HCT116 (cell line): ENCODE measurements at regions not wholly inside any gene's neighbourhood (a gene's known extent, or its start where the extent isn't known, plus 50 kb on each side); places are given as distances from the start of the nearest gene placed in this dataset.

Experiments used
- ATAC-seq: fragments of 200-7000 bp; cut with Tn5 transposase; 2 replicates; pipeline ENCODE4 v1.9.1; 2020; ENCODE audit warnings: mild to moderate bottlenecking, moderate library complexity
- BruUV-seq: library from RNA; stranded (reverse); fragments of 400-500 nt; replicated peaks from 2 replicates; lab custom pipeline; 2021; lab: Mats Ljungman, UMichigan
- CTCF ChIA-PET: fragments of 300-600 bp; sonication (Branson Sonifier 250); formaldehyde crosslinking; loops from one replicate; lab custom pipeline; 2021; ENCODE audit warnings: antibody characterized with exemption; lab: Charles Lee
- POLR2A ChIA-PET: fragments of 300-600, 350-600 bp; sonication (Branson Sonifier 250); formaldehyde crosslinking; loops from one replicate; lab custom pipeline; 2021; ENCODE audit warnings: antibody characterized with exemption; lab: Charles Lee
- RAD21 ChIA-PET, 2 experiments: fragments of 300-600 bp; sonication (Branson Sonifier 250); formaldehyde crosslinking; loops; one replicate each; lab custom pipeline; 2023; ENCODE audit warnings: low total read pairs in 2 of 2; ENCODE audit not compliant: uncharacterized antibody in 2 of 2, unreplicated experiment in 2 of 2, low non-redundant PET in 1 of 2; lab: Charles Lee
- DNase-seq: peaks from one replicate; pipeline ENCODE4 v3.0.0-alpha.2; 2010; ENCODE audit warnings: low read depth, low spot score
- H2AFZ ChIP-seq: fragments of 200-600 bp; shearing (Covaris generic), sonication (generic); 2 replicates; pipeline ENCODE4 v1.6.1; 2017; ENCODE audit warnings: low read depth, mixed run types, mixed read lengths, antibody characterized with exemption, low read length; ENCODE audit not compliant: poor library complexity, severe bottlenecking
- H3K27ac ChIP-seq: 2 replicates; pipeline ENCODE4 v1.5.1; 2012; ENCODE audit warnings: low read depth, low read length
- H3K27me3 ChIP-seq: fragments of 200-600 bp; sonication (generic); 2 replicates; pipeline ENCODE4 v1.6.1; 2016; ENCODE audit warnings: mixed run types, low read length, mixed read lengths; ENCODE audit not compliant: insufficient read depth
- H3K36me3 ChIP-seq, 2 experiments: fragments of 200-500 bp in 1 of 2; fragments of 200-600 bp in 1 of 2; sonication (Bioruptor generic) in 1 of 2; sonication (generic) in 1 of 2; 2 replicates each; pipeline versions ENCODE4 v1.5.1 to v1.6.1; 2014 to 2016; ENCODE audit warnings: low read length in 2 of 2, inconsistent platforms in 1 of 2, mixed read lengths in 1 of 2, mixed run types in 1 of 2; ENCODE audit not compliant: insufficient read depth in 2 of 2, control insufficient read depth in 1 of 2
- H3K4me1 ChIP-seq, 2 experiments: fragments of 200-600 bp in 1 of 2; sonication (generic) in 1 of 2; 2 replicates each; pipeline versions ENCODE4 v1.5.1 to v1.6.1; 2012 to 2017; ENCODE audit warnings: low read length in 2 of 2, inconsistent platforms in 1 of 2, mild to moderate bottlenecking in 1 of 2, mixed read lengths in 1 of 2, mixed run types in 1 of 2, moderate library complexity in 1 of 2; ENCODE audit not compliant: insufficient read depth in 2 of 2, control insufficient read depth in 1 of 2
- H3K4me2 ChIP-seq: fragments of 200-600 bp; sonication (generic); 2 replicates; pipeline ENCODE4 v1.6.1; 2017; ENCODE audit warnings: mixed run types, low read length, mixed read lengths
- H3K4me3 ChIP-seq, 2 experiments: fragments of 200-600 bp in 1 of 2; sonication (generic) in 1 of 2; replicated peaks in 1 of 2; 2 replicates each; pipeline ENCODE4 v1.5.1; 2011 to 2016; ENCODE audit warnings: low read length in 2 of 2, control low read depth in 1 of 2, low read depth in 1 of 2, mild to moderate bottlenecking in 1 of 2, mixed read lengths in 1 of 2, mixed run types in 1 of 2
- H3K79me2 ChIP-seq: fragments of 200-600 bp; sonication (generic); 2 replicates; pipeline ENCODE4 v1.6.1; 2017; ENCODE audit warnings: mild to moderate bottlenecking, mixed run types, low read length, moderate library complexity, mixed read lengths; ENCODE audit not compliant: insufficient read depth
- H3K9ac ChIP-seq: fragments of 200-600 bp; sonication (generic); 2 replicates; pipeline ENCODE4 v1.6.1; 2016; ENCODE audit warnings: low read length, mixed read lengths
- H3K9me2 ChIP-seq: fragments of 200-600 bp; sonication (generic), shearing (Covaris generic); 2 replicates; pipeline ENCODE4 v1.6.1; 2017; ENCODE audit warnings: mixed run types, mild to moderate bottlenecking, moderate library complexity; ENCODE audit not compliant: insufficient read depth
- H3K9me3 ChIP-seq, 2 experiments: fragments of 200-500 bp in 1 of 2; fragments of 200-600 bp in 1 of 2; sonication (Bioruptor generic) in 1 of 2; sonication (generic) in 1 of 2; 2 replicates each; pipeline ENCODE4 v1.6.1; 2014 to 2017; ENCODE audit warnings: low read length in 2 of 2, mixed read lengths in 2 of 2, inconsistent platforms in 1 of 2, low read depth in 1 of 2, mild to moderate bottlenecking in 1 of 2, mixed run types in 1 of 2, moderate library complexity in 1 of 2; ENCODE audit not compliant: control insufficient read depth in 1 of 2, insufficient read depth in 1 of 2
- H4K20me1 ChIP-seq: fragments of 200-600 bp; sonication (generic), shearing (Covaris generic); 2 replicates; pipeline ENCODE4 v1.6.1; 2017; ENCODE audit warnings: mixed run types, mild to moderate bottlenecking, moderate library complexity; ENCODE audit not compliant: insufficient read depth
- CBX3 ChIP-seq: IDR thresholded peaks from 2 replicates; pipeline ENCODE4 v1.6.1; 2012; ENCODE audit warnings: low read depth
- CEBPB ChIP-seq: IDR thresholded peaks from 2 replicates; pipeline ENCODE4 v1.6.1; 2012; ENCODE audit warnings: low read depth
- EGR1 ChIP-seq: IDR thresholded peaks from 2 replicates; pipeline ENCODE4 v1.6.1; 2012; ENCODE audit warnings: low read depth
- ELF1 ChIP-seq: IDR thresholded peaks from 2 replicates; pipeline ENCODE4 v1.6.1; 2012; ENCODE audit warnings: low read depth, borderline replicate concordance
- EZH2 ChIP-seq: fragments of 200-600 bp; sonication (generic); IDR thresholded peaks from 2 replicates; pipeline ENCODE4 v1.6.1; 2017; ENCODE audit warnings: antibody characterized with exemption, mixed run types
- FOSL1 ChIP-seq: IDR thresholded peaks from 2 replicates; pipeline ENCODE4 v1.6.1; 2012; ENCODE audit warnings: low read depth
- POLR2A ChIP-seq: IDR thresholded peaks from 2 replicates; pipeline ENCODE4 v1.7.0; 2011; ENCODE audit warnings: borderline replicate concordance; ENCODE audit not compliant: insufficient read depth, insufficient read length; ENCODE audit errors: extremely low read depth
- SIN3A ChIP-seq: IDR thresholded peaks from 2 replicates; pipeline ENCODE4 v1.6.1; 2012; ENCODE audit warnings: low read depth
- SP1 ChIP-seq: IDR thresholded peaks from 2 replicates; pipeline ENCODE4 v1.6.1; 2012; ENCODE audit warnings: low read depth
- YY1 ChIP-seq: IDR thresholded peaks from 2 replicates; pipeline ENCODE4 v1.6.1; 2011; ENCODE audit warnings: low read length, low read depth, moderate library complexity, mild to moderate bottlenecking; ENCODE audit not compliant: insufficient replicate concordance; ENCODE audit errors: extremely low read depth
- ZFX ChIP-seq: fragments of 450-650 bp; IDR thresholded peaks from 2 replicates; pipeline ENCODE4 v1.6.1; 2017
- ZNF274 ChIP-seq: fragments of 200-500 bp; sonication (Bioruptor generic); IDR thresholded peaks from 2 replicates; pipeline ENCODE4 v1.6.1; 2014; ENCODE audit warnings: mild to moderate bottlenecking, low read depth, low read length, inconsistent platforms
- intact Hi-C: fragments of 100-400 bp; cut with micrococcal nuclease; formaldehyde crosslinking; loops from 2 replicates; pipeline ENCODE4 v1.10.0; 2022
- TF ChIP-seq, protein P1 (sequence below): IDR thresholded peaks from 2 replicates; pipeline ENCODE4 v1.6.1; 2012

DNA sequence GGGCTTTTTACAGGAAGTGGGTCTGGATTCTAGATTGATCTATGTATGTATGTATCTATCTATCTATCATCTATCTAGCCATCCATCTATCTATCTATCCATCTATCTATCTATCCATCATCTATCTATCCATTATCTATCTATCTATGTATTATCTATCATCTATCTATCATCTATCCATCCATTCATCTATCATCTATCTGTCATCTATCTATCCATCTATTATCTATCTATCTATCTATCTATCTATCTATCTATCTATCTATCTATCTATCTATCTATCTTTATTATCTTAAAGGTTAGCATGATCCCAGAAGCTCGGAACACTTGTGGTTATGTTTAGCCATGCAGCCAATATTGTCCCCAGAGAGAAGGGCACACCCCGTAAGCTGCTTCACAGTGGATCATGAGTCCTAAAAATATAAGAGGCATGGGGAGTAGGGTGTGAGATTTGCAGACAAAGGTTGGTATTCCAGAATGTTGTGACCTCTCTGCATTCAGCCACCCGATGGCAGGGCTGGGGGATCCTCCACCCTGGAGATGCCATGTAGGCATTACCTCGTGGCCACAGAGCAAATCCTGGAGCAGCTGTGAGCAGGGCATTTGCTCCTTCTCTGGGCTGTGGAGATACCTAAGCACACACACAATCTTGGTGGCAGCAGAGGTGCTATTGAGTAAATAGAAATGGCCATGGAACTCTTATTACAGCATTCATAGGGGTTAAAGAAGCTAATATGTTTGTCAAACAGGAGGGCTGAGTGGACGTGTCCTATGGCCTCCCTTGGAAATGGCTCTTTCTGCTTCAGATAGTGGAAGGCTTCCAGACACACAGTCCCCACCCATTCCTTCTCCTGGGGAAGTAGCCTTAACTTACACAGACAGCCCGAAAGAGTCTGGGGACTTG, 310.0 kb upstream of the TSHZ3 start:
- Histone ChIP-seq H3K4me1 (no peaks in the 10 kb centered on the region), H3K4me3 (no peak overlapping the region), H3K27ac (no peak overlapping the region), H3K9ac (no peak overlapping the region), H4K20me1 (no peaks in the 10 kb centered on the region), H3K9me3 (peaks cover 10 to 24% of the 10 kb centered on the region in 2 experiments; a peak in 2 of 4 replicates), H3K36me3 (no peaks in the 10 kb centered on the region), H3K79me2 (no peaks in the 10 kb centered on the region), H3K4me2 (no peak overlapping the region), H2AFZ (no peak overlapping the region), H3K9me2 (no peaks in the 10 kb centered on the region), H3K27me3 (no peaks in the 10 kb centered on the region)
- ATAC-seq = no peak
- ChIA-PET RAD21 (no interaction called here), CTCF (no interaction called here), POLR2A (no interaction called here)
- DNase-seq = no peak
- intact Hi-C loops = no loop called here
- TF ChIP-seq CEBPB (no peak), SP1 (no peak), EZH2 (no peak), YY1 (no peak), POLR2A (no peak), ZFX (no peak), CBX3 (no peak), ZNF274 (no peak), SIN3A (no peak), FOSL1 (no peak), EGR1 (no peak), ELF1 (no peak)
- TF ChIP-seq, protein P1, sequence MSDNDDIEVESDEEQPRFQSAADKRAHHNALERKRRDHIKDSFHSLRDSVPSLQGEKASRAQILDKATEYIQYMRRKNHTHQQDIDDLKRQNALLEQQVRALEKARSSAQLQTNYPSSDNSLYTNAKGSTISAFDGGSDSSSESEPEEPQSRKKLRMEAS = no peak
- BruUV-seq = no TSS peak
